Nephron progenitor cell (in vitro differentiated cells): ENCODE measurements at regions not wholly inside any gene's neighbourhood (a gene's known extent, or its start where the extent isn't known, plus 50 kb on each side); places are given as distances from the start of the nearest gene placed in this dataset.

Experiments
- DNase-seq: peaks from one replicate; pipeline ENCODE4 v3.0.0; 2021
- H3K27ac Mint-ChIP-seq: 2 replicates; pipeline ENCODE4 v1.8.0; 2021; ENCODE audit warnings: mild to moderate bottlenecking, moderate library complexity, mixed read lengths
- H3K27me3 Mint-ChIP-seq: 2 replicates; pipeline ENCODE4 v1.8.0; 2021; ENCODE audit warnings: mild to moderate bottlenecking, low read depth, mixed read lengths; ENCODE audit not compliant: poor library complexity
- H3K36me3 Mint-ChIP-seq: 2 replicates; pipeline ENCODE4 v1.8.0; 2021; ENCODE audit warnings: low read depth, mixed read lengths
- H3K4me1 Mint-ChIP-seq: 2 replicates; pipeline ENCODE4 v1.8.0; 2021; ENCODE audit warnings: mixed read lengths
- H3K4me3 Mint-ChIP-seq: 2 replicates; pipeline ENCODE4 v1.8.0; 2021; ENCODE audit warnings: mild to moderate bottlenecking, moderate library complexity, mixed read lengths
- H3K9me3 Mint-ChIP-seq: 2 replicates; pipeline ENCODE4 v1.8.0; 2021; ENCODE audit warnings: mild to moderate bottlenecking, moderate library complexity, mixed read lengths
- CTCF ChIP-seq: fragments of 200-600 bp; sonication (generic); IDR thresholded peaks from 2 replicates; pipeline ENCODE4 v1.5.0; 2021; ENCODE audit warnings: antibody characterized with exemption

GRCh38 chrX:40845331-40845911, 110.1 kb upstream of the MED14 start:
- Mint-ChIP-seq H3K36me3 (peaks cover 12% of the 10 kb centered on the region), H3K27me3 (peaks cover 4% of the 10 kb centered on the region), H3K27ac (peak overlapping the region; percentile 40), H3K4me3 (peak overlapping the region; percentile 16), H3K9me3 (peaks cover 33% of the 10 kb centered on the region), H3K4me1 (peaks cover 21% of the 10 kb centered on the region)
- no peak for TF ChIP-seq CTCF
- no peak for DNase-seq

DNA sequence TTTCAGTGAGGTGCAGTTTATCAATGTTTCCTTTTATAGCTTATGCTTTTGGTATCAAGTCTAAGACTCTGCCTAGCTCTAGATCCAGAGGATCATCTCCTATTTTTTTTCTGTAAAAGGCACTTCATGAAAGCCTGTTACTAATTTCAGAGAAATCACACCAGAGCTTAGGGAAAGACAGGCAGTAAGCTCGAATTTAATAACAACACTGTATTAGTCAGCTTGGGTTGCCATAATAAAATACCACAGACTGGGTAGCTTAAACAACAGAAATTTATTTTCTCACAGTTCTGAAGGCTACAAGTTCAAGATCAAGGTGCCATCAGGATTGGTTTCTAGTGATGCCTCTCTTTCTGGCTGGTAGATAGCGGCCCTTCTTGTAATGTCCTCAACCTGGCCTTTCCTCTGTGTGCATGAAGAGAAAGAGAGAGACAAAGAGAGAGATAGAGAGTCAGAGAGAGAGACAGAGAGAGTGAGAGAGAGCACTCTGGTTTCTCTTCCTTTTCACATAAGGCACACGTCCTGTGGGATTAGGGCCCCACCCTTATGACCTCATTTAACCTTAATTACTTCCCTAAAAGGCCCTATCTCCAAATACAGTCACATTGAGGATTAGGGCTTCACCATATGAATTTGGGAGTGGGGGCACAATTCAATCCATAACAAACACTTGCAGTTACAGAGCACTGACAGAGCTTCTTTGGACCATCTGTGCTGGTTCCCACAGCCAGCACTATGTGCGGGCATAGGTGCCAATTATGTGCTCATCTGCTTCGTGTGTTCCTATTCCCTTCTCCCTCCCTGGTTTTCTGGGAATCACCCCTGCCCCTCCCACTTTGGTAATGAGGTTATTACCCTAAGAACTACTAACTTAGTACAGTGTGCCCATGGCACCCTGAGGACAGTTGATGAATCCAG, 114.8 kb upstream of the MED14 start:
- Mint-ChIP-seq H3K9me3 (peaks cover 5% of the 10 kb centered on the region), H3K4me1 (peaks cover 13% of the 10 kb centered on the region), H3K4me3 (no peak overlapping the region), H3K27me3 (no peaks in the 10 kb centered on the region), H3K27ac (no peak overlapping the region), H3K36me3 (no peaks in the 10 kb centered on the region)
- DNase-seq, result no peak
- no peak for TF ChIP-seq CTCF

DNA sequence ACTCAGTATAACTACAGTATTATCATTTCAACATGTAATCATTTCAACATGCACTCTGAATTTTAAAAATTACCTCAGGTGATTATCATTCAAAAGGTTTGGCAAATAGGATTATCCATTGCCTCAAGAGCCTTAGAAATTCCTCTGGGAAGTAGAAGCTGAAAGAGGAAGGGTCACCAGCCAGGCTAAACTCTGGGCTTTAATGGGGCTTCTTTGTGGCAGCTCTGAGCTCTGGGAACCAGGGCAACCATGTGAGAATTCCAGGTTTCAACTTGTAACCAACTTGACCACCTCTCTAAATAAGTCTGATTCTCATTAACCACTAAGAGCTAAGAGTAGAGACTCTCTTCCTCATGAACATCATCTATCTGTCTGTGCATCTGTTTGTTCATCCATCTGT, 117.2 kb upstream of the MED14 start:
- Mint-ChIP-seq H3K27ac (no peak overlapping the region), H3K4me1 (peaks cover 6% of the 10 kb centered on the region)
- no peak for TF ChIP-seq CTCF

DNA sequence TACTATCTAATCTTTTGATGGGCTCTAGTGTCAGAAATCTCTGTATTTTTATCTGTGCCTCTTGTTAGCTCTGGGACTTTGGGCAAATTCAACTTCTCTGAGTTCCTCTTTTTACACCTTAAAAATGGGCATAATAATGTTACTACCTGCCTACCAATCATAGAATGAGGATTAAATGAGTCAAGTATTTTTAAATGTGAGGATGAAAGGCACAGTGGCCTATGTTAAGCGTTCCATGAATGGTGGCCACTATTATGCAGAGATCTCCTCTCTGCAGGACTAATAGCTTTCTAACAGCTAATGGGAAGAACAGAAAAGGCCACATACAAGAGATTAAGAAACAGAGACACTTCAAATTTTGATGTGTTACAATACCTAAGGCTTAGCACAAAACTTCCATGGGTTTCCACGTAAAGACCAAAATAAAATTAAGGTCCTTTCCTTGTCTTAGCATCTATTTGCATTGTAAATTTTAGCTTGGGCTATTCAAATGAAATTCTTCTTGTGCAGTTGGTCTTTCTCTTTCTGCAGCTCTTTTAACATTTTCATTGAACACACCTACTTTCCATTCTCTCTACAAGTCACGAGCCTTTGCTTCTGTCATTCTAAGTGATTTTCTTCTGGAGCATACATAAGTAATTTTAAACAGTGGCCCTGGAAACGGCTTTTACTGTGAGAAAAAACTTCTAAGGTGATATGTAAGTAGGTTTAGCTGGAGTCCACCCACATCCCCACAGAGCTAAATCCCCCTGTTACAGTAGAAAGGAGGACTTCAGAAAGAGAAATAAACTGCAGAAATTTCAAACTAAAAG, 117.9 kb upstream of the MED14 start:
- no peak overlapping the region for H3K27ac Mint-ChIP-seq
- no peak for DNase-seq
- H3K4me3 Mint-ChIP-seq, result no peak overlapping the region
- H3K27me3 Mint-ChIP-seq, result no peaks in the 10 kb centered on the region
- TF ChIP-seq CTCF, result no peak
- peaks cover 12% of the 10 kb centered on the region for H3K9me3 Mint-ChIP-seq
- peaks cover 6% of the 10 kb centered on the region for H3K4me1 Mint-ChIP-seq
- no peaks in the 10 kb centered on the region for H3K36me3 Mint-ChIP-seq

More for the DNA sequence above, 117.2 kb upstream of the MED14 start:
- H3K4me3 Mint-ChIP-seq, result no peak overlapping the region
- H3K27me3 Mint-ChIP-seq, result no peaks in the 10 kb centered on the region
- no peak for DNase-seq
- H3K36me3 Mint-ChIP-seq, result no peaks in the 10 kb centered on the region
- H3K9me3 Mint-ChIP-seq, result peaks cover 12% of the 10 kb centered on the region

GRCh38 chrX:40853816-40854123, 118.4 kb upstream of the MED14 start:
- no peak for DNase-seq
- Mint-ChIP-seq H3K9me3 (peaks cover 16% of the 10 kb centered on the region), H3K4me1 (peaks cover 6% of the 10 kb centered on the region), H3K27me3 (no peaks in the 10 kb centered on the region), H3K36me3 (no peaks in the 10 kb centered on the region), H3K4me3 (no peak overlapping the region), H3K27ac (no peak overlapping the region)
- TF ChIP-seq CTCF, result no peak
